ENCODE measurements at regions not wholly inside any gene's neighbourhood (a gene's known extent, or its start where the extent isn't known, plus 50 kb on each side); places are given as distances from the start of the nearest gene placed in this dataset.

DNA sequence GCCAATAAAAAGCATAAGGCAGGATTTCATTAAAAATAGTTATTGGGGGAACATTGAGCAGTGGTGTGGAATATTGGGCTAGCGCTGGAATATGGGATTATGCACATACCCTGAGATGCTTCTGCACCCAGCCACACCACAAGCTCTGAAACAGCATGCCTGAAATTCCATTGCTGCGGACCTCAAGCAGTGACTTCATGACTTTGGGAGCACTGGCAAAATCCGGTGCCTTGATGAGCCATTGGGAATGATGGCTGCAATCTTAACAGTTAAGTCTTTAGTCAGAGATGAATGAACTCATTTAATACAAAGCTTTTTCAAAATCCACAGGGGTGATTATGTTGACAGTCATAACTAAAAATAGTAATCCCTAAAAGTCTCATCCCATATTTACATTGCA lies 274.7 kb upstream of the MTPN start:
- H3K27me3 ChIP-seq (ENCODE audit: insufficient read depth, low read depth) = no peaks in the 10 kb centered on the region
- H3K9me2 ChIP-seq (ENCODE audit: insufficient read depth) = no peaks in the 10 kb centered on the region
- BruUV-seq (replicated peaks) = no TSS peak
- ChIA-PET POLR2A (ENCODE audit: unreplicated experiment) (no interaction called here), CTCF (no interaction called here)
- no peak overlapping the region for H2AFZ ChIP-seq
- no peak overlapping the region for H3K4me2 ChIP-seq
- no peaks in the 10 kb centered on the region for H4K20me1 ChIP-seq (ENCODE audit: insufficient read depth)
- H3K79me2 ChIP-seq (ENCODE audit: low read depth) = no peaks in the 10 kb centered on the region
- H3K9me3 ChIP-seq (ENCODE audit: insufficient read depth, low read depth) = no peaks in the 10 kb centered on the region
- intact Hi-C loops (cut with micrococcal nuclease; ENCODE audit: unreplicated experiment) = no loop called here
- no peak for DNase-seq
- H3K27ac ChIP-seq = no peak overlapping the region
- no peaks in the 10 kb centered on the region for H3K36me3 ChIP-seq (ENCODE audit: low read depth)
- no peaks in the 10 kb centered on the region for H3K4me1 ChIP-seq (replicated peaks; ENCODE audit: insufficient read depth)
- no peak overlapping the region for H3K4me3 ChIP-seq
- H3F3A ChIP-seq (ENCODE audit: insufficient read depth, low read depth) = no peaks in the 10 kb centered on the region
- TF ChIP-seq, protein P1, sequence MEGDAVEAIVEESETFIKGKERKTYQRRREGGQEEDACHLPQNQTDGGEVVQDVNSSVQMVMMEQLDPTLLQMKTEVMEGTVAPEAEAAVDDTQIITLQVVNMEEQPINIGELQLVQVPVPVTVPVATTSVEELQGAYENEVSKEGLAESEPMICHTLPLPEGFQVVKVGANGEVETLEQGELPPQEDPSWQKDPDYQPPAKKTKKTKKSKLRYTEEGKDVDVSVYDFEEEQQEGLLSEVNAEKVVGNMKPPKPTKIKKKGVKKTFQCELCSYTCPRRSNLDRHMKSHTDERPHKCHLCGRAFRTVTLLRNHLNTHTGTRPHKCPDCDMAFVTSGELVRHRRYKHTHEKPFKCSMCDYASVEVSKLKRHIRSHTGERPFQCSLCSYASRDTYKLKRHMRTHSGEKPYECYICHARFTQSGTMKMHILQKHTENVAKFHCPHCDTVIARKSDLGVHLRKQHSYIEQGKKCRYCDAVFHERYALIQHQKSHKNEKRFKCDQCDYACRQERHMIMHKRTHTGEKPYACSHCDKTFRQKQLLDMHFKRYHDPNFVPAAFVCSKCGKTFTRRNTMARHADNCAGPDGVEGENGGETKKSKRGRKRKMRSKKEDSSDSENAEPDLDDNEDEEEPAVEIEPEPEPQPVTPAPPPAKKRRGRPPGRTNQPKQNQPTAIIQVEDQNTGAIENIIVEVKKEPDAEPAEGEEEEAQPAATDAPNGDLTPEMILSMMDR (conservative IDR thresholded peaks at IDR 0.05) = no peak
- no peak for TF ChIP-seq EZH2 (IDR thresholded peaks at IDR 0.05; ENCODE audit: low read depth)

DNA sequence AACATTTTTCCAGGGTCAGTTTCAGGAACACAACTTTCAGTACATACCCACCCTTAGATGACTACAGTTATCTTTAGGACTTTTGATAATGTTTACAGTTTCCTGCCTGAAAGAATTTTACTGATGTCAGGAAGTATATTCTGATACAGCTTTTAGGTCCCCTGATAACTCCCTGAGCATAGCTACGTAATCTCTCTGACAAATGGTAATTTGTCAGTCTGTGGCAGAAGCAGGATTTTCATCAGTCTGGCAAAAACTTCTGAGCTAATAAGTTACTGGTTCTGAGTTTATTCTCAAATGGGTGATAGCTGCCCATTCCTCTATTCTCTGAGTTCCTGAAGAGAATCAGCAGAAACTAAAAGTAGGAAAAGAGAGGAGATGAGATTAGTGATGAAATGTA lies 270.1 kb upstream of the MTPN start:
- no peak overlapping the region for H2AFZ ChIP-seq
- no peak overlapping the region for H3K27ac ChIP-seq
- no peak overlapping the region for H3K4me2 ChIP-seq
- H3K9me2 ChIP-seq (ENCODE audit: insufficient read depth) = peaks cover 6% of the 10 kb centered on the region; the same call in 1 of the 2 replicates
- CTCF ChIA-PET = no interaction called here
- no peaks in the 10 kb centered on the region for H3K79me2 ChIP-seq (ENCODE audit: low read depth)
- no peaks in the 10 kb centered on the region for H3F3A ChIP-seq (ENCODE audit: insufficient read depth, low read depth)
- H3K9me3 ChIP-seq (ENCODE audit: insufficient read depth, low read depth) = no peaks in the 10 kb centered on the region
- no TSS peak for BruUV-seq (replicated peaks)
- no peak for DNase-seq
- H3K36me3 ChIP-seq (ENCODE audit: low read depth) = no peaks in the 10 kb centered on the region
- no peak for TF ChIP-seq EZH2 (IDR thresholded peaks at IDR 0.05; ENCODE audit: low read depth)
- TF ChIP-seq, protein P1 (conservative IDR thresholded peaks at IDR 0.05) = no peak
- H3K27me3 ChIP-seq (ENCODE audit: insufficient read depth, low read depth) = 0 out of 2 replicates have a peak, but pooled peaks cover 3% of the 10 kb centered on the region
- no peaks in the 10 kb centered on the region for H4K20me1 ChIP-seq (ENCODE audit: insufficient read depth)
- POLR2A ChIA-PET (ENCODE audit: unreplicated experiment) = interaction anchor here (0.7 kb wide), 1 partner anchor 121 kb away, joined by 4 read pairs; no protein-coding TSS in a partner anchor
- no peaks in the 10 kb centered on the region for H3K4me1 ChIP-seq (replicated peaks; ENCODE audit: insufficient read depth)
- no peak overlapping the region for H3K4me3 ChIP-seq
- intact Hi-C loops (cut with micrococcal nuclease; ENCODE audit: unreplicated experiment) = no loop called here

DNA sequence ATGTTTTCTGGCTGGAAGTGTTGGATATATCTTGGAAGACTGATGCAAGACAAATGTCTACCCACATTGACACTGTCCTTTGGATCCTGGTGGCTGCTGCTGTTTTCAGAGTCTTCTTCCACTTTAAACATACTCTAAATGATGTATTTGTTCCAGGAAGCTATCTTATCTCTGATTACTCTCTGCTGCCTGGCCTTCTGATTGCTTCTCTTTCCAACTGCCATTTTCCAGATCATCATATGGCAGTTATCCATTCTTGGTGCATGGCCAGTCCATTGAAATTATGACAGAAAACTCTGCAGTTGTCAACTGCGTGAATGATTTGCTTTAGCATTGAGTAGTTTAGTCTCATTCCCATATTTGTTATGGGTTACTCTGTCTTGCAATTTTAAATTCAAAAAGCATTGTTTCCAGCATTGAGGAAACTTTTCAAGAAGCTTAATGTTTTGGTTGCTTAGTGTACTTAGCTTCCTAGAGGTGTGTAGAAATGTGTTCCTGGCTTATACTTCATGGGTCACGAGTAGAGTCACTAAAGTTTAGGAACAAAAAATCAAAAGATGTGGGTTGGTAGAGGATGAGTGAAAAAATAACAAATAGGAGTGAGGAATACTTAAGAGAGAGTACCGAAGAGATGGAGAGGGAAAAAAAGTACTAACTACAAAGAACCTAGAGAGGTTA lies 268.3 kb upstream of the MTPN start:
- Histone ChIP-seq H3K4me1 (replicated peaks; ENCODE audit: insufficient read depth) (no peaks in the 10 kb centered on the region), H3K36me3 (ENCODE audit: low read depth) (no peaks in the 10 kb centered on the region), H3K27ac (no peak overlapping the region), H3K9me3 (ENCODE audit: insufficient read depth, low read depth) (no peaks in the 10 kb centered on the region), H3K27me3 (ENCODE audit: insufficient read depth, low read depth) (0 out of 2 replicates have a peak, but pooled peaks cover 3% of the 10 kb centered on the region), H3K79me2 (ENCODE audit: low read depth) (no peaks in the 10 kb centered on the region), H2AFZ (no peak overlapping the region), H3K4me2 (no peak overlapping the region), H3K9me2 (ENCODE audit: insufficient read depth) (peaks cover 6% of the 10 kb centered on the region; the same call in 1 of the 2 replicates), H3F3A (ENCODE audit: insufficient read depth, low read depth) (no peaks in the 10 kb centered on the region), H3K4me3 (no peak overlapping the region), H4K20me1 (ENCODE audit: insufficient read depth) (no peaks in the 10 kb centered on the region)
- no peak for DNase-seq
- BruUV-seq (replicated peaks) = no TSS peak
- ChIA-PET CTCF (no interaction called here), POLR2A (ENCODE audit: unreplicated experiment) (no interaction called here)
- intact Hi-C loops (cut with micrococcal nuclease; ENCODE audit: unreplicated experiment) = no loop called here
- no peak for TF ChIP-seq EZH2 (IDR thresholded peaks at IDR 0.05; ENCODE audit: low read depth)
- TF ChIP-seq, protein P1 (conservative IDR thresholded peaks at IDR 0.05) = no peak

Measured in PC-9 (cell line).